GM21360 (cell line): ENCODE measurements at regions not wholly inside any gene's neighbourhood (a gene's known extent, or its start where the extent isn't known, plus 50 kb on each side); places are given as distances from the start of the nearest gene placed in this dataset.

Experiments
- ATAC-seq: cut with Tn5 transposase; IDR thresholded peaks from one replicate; pipeline ENCODE4 v1.9.1; 2021; ENCODE audit warnings: mild to moderate bottlenecking, moderate library complexity; ENCODE audit not compliant: unreplicated experiment

- ATAC-seq = no peak
These were observed 197.1 kb downstream of the AJAP1 start for GRCh38 chr1:4851385-4852065.

GRCh38 chr1:4848431-4848830 lies 194.0 kb downstream of the AJAP1 start:
- no peak for ATAC-seq

- ATAC-seq = no peak
These were observed 193.3 kb downstream of the AJAP1 start for GRCh38 chr1:4847711-4848110.
